ENCODE measurements at regions not wholly inside any gene's neighbourhood (a gene's known extent, or its start where the extent isn't known, plus 50 kb on each side); places are given as distances from the start of the nearest gene placed in this dataset.

DNA sequence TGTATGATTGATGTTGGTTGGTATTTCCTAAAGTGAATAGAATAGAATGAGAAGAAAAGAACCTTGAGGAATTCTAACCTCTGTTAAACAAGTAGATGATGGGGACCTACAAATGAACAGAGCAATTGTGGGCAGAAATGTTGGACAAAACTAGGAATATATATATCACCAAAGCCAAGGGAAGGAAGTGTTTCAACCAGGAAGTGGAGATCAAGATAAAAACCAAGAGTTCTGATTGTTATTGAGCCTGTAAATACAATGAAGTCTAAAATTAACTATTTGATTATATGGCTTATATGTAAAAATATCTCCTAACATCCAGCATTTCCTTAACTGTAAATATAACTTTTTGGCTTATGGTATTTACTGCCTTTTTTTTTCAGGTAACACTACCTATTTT, 730.0 kb downstream of the SOCS6 start:
- H3K4me3 ChIP-seq (ENCODE audit: low read depth, poor library complexity, severe bottlenecking): no peak overlapping the region
- TF ChIP-seq, protein P1, sequence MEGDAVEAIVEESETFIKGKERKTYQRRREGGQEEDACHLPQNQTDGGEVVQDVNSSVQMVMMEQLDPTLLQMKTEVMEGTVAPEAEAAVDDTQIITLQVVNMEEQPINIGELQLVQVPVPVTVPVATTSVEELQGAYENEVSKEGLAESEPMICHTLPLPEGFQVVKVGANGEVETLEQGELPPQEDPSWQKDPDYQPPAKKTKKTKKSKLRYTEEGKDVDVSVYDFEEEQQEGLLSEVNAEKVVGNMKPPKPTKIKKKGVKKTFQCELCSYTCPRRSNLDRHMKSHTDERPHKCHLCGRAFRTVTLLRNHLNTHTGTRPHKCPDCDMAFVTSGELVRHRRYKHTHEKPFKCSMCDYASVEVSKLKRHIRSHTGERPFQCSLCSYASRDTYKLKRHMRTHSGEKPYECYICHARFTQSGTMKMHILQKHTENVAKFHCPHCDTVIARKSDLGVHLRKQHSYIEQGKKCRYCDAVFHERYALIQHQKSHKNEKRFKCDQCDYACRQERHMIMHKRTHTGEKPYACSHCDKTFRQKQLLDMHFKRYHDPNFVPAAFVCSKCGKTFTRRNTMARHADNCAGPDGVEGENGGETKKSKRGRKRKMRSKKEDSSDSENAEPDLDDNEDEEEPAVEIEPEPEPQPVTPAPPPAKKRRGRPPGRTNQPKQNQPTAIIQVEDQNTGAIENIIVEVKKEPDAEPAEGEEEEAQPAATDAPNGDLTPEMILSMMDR (IDR thresholded peaks at IDR 0.05): no peak
- no peak for TF ChIP-seq POLR2A (IDR thresholded peaks at IDR 0.05)
- DNase-seq (ENCODE audit: low spot score in 2 of 2): no peak
- intact Hi-C loops (cut with DNase I; ENCODE audit: low total_unique reads): no loop called here

DNA sequence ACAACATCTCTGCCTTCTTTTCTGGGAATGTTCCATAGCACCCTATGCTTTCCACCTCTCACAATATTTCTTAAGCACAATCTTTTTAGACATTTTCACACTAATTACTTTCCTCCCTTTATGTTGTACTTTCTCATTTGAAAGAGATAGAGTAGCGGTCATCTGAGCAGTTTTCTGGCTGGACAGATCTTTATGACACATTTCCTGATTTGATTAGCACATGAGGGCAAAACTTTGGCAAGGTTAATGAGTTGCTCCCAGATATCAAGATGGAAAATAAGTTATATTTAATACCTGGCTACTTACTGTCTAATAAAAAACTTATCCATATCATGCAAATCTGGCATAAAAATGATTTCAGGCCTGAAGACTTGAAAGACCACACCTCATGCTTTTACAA, 723.9 kb downstream of the SOCS6 start:
- no peak for DNase-seq (ENCODE audit: low spot score in 2 of 2)

GRCh38 chr18:71011389-71011788, 722.5 kb downstream of the SOCS6 start:
- intact Hi-C loops (cut with DNase I; ENCODE audit: low total_unique reads): no loop called here
- DNase-seq (ENCODE audit: low spot score in 2 of 2): no peak
- 63 to 65% methylated on average over 2 of the region's 2 CpGs for WGBS, 2 donors
- TF ChIP-seq POLR2A (IDR thresholded peaks at IDR 0.05): no peak
- TF ChIP-seq, protein P1 (IDR thresholded peaks at IDR 0.05): no peak
- no peak overlapping the region for H3K4me3 ChIP-seq (ENCODE audit: low read depth, poor library complexity, severe bottlenecking)

More for the DNA sequence above, 723.9 kb downstream of the SOCS6 start:
- no peak overlapping the region for H3K4me3 ChIP-seq (ENCODE audit: low read depth, poor library complexity, severe bottlenecking)
- TF ChIP-seq, protein P1 (IDR thresholded peaks at IDR 0.05): no peak
- no peak for TF ChIP-seq POLR2A (IDR thresholded peaks at IDR 0.05)
- intact Hi-C loops (cut with DNase I; ENCODE audit: low total_unique reads): no loop called here
- 83 to 95% methylated on average over 1 of the region's 1 CpG for WGBS, 2 donors

GRCh38 chr18:71008257-71008656, 719.4 kb downstream of the SOCS6 start:
- DNase-seq (ENCODE audit: low spot score in 2 of 2): no peak
- intact Hi-C loops (cut with DNase I; ENCODE audit: low total_unique reads): no loop called here
- TF ChIP-seq POLR2A (IDR thresholded peaks at IDR 0.05): no peak
- TF ChIP-seq, protein P1 (IDR thresholded peaks at IDR 0.05): no peak
- 69 to 82% methylated on average over 3 of the region's 3 CpGs for WGBS, 2 donors
- no peak overlapping the region for H3K4me3 ChIP-seq (ENCODE audit: low read depth, poor library complexity, severe bottlenecking)

DNA sequence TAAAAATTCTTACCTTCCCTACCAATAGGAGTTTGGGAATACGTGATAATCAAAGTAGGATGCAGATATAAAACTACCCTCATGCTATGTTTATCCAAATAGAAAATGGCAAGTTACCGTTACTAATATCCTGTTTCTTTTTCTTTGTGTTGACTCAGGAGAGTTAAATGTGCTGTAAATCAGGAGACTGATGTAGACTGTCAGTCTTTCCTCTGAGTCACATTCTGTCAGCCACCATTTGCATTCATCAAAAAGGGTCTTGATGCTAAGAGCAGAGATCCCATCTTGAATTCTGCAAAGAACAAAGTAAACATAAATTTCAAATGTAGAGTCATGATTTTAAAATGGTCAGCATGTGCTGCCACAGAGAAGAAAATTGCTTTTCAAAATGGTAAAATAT, 712.8 kb downstream of the SOCS6 start:
- intact Hi-C loops (cut with DNase I; ENCODE audit: low total_unique reads): no loop called here
- TF ChIP-seq POLR2A (IDR thresholded peaks at IDR 0.05): no peak
- TF ChIP-seq, protein P1 (IDR thresholded peaks at IDR 0.05): no peak
- no peak for DNase-seq (ENCODE audit: low spot score in 2 of 2)
- no peak overlapping the region for H3K4me3 ChIP-seq (ENCODE audit: low read depth, poor library complexity, severe bottlenecking)
- 50 to 54% methylated on average over 2 of the region's 2 CpGs for WGBS, 2 donors

GRCh38 chr18:70998490-70998889, 709.6 kb downstream of the SOCS6 start:
- no peak for DNase-seq (ENCODE audit: low spot score in 2 of 2)
- WGBS, 2 donors: 81 to 84% methylated on average over 5 of the region's 5 CpGs

More at GRCh38 chr18:70998490-70998889, 709.6 kb downstream of the SOCS6 start:
- intact Hi-C loops (cut with DNase I; ENCODE audit: low total_unique reads): no loop called here
- no peak overlapping the region for H3K4me3 ChIP-seq (ENCODE audit: low read depth, poor library complexity, severe bottlenecking)
- TF ChIP-seq POLR2A (IDR thresholded peaks at IDR 0.05): no peak
- TF ChIP-seq, protein P1 (IDR thresholded peaks at IDR 0.05): no peak
